ENCODE measurements at regions not wholly inside any gene's neighbourhood (a gene's known extent, or its start where the extent isn't known, plus 50 kb on each side); places are given as distances from the start of the nearest gene placed in this dataset.

- no peaks in the 10 kb centered on the region for H3K9me2 ChIP-seq (replicated peaks; ENCODE audit: insufficient read depth)
- H3K4me2 ChIP-seq, result no peak overlapping the region
- H3K4me1 ChIP-seq (ENCODE audit: insufficient read depth), result no peaks in the 10 kb centered on the region
- no peaks in the 10 kb centered on the region for H4K20me1 ChIP-seq (ENCODE audit: insufficient read depth, poor library complexity, severe bottlenecking)
- DNase-seq (ENCODE audit: low spot score), result no peak
- no peak overlapping the region for H3K27ac ChIP-seq
- 65% methylated on average over 2 of the region's 2 CpGs for WGBS (ENCODE audit: low lambda C conversion rate, missing lambda C conversion rate)
- H3K27me3 ChIP-seq, result no peaks in the 10 kb centered on the region
- no peaks in the 10 kb centered on the region for H3K79me2 ChIP-seq
- no peak overlapping the region for H2AFZ ChIP-seq
- no peaks in the 10 kb centered on the region for H3K9me3 ChIP-seq (ENCODE audit: low read depth)
- H3K4me3 ChIP-seq, result no peak overlapping the region
- no peaks in the 10 kb centered on the region for H3K36me3 ChIP-seq (replicated peaks; ENCODE audit: insufficient read depth, low read depth)
- TF ChIP-seq CTCF (IDR thresholded peaks at IDR 0.05; ENCODE audit: poor library complexity) (no peak), EZH2phosphoT487 (IDR thresholded peaks at IDR 0.05; ENCODE audit: low read depth, severe bottlenecking, unreplicated experiment) (no peak), EZH2 (IDR thresholded peaks at IDR 0.05; ENCODE audit: borderline replicate concordance) (no peak)
Measured at GRCh38 chr4:132763465-132763864, 385.6 kb upstream of the PCDH10 start.

GRCh38 chr4:132767901-132768300 is 381.2 kb upstream of the PCDH10 start:
- H3K79me2 ChIP-seq, result no peaks in the 10 kb centered on the region
- H4K20me1 ChIP-seq (ENCODE audit: insufficient read depth, poor library complexity, severe bottlenecking), result no peaks in the 10 kb centered on the region
- H3K27me3 ChIP-seq, result no peaks in the 10 kb centered on the region
- H3K9me3 ChIP-seq (ENCODE audit: low read depth), result no peaks in the 10 kb centered on the region
- no peak overlapping the region for H3K4me3 ChIP-seq
- H2AFZ ChIP-seq, result no peak overlapping the region
- no peaks in the 10 kb centered on the region for H3K9me2 ChIP-seq (replicated peaks; ENCODE audit: insufficient read depth)
- H3K27ac ChIP-seq, result no peak overlapping the region
- WGBS (ENCODE audit: low lambda C conversion rate, missing lambda C conversion rate), result 80% methylated on average over 1 of the region's 1 CpG
- DNase-seq (ENCODE audit: low spot score), result no peak
- no peaks in the 10 kb centered on the region for H3K4me1 ChIP-seq (ENCODE audit: insufficient read depth)
- no peak for TF ChIP-seq EZH2phosphoT487 (IDR thresholded peaks at IDR 0.05; ENCODE audit: low read depth, severe bottlenecking, unreplicated experiment)
- no peak for TF ChIP-seq EZH2 (IDR thresholded peaks at IDR 0.05; ENCODE audit: borderline replicate concordance)
- no peak for TF ChIP-seq CTCF (IDR thresholded peaks at IDR 0.05; ENCODE audit: poor library complexity)
- no peaks in the 10 kb centered on the region for H3K36me3 ChIP-seq (replicated peaks; ENCODE audit: insufficient read depth, low read depth)
- H3K4me2 ChIP-seq, result no peak overlapping the region

- H3K27me3 ChIP-seq, result no peaks in the 10 kb centered on the region
- 49% methylated on average over 2 of the region's 2 CpGs for WGBS (ENCODE audit: low lambda C conversion rate, missing lambda C conversion rate)
- no peaks in the 10 kb centered on the region for H3K9me3 ChIP-seq (ENCODE audit: low read depth)
- H3K4me1 ChIP-seq (ENCODE audit: insufficient read depth), result no peaks in the 10 kb centered on the region
- no peaks in the 10 kb centered on the region for H4K20me1 ChIP-seq (ENCODE audit: insufficient read depth, poor library complexity, severe bottlenecking)
- H3K36me3 ChIP-seq (replicated peaks; ENCODE audit: insufficient read depth, low read depth), result no peaks in the 10 kb centered on the region
- peak; percentile 13 for DNase-seq (ENCODE audit: low spot score)
- H3K79me2 ChIP-seq, result no peaks in the 10 kb centered on the region
- H3K4me2 ChIP-seq, result no peak overlapping the region
- H3K4me3 ChIP-seq, result no peak overlapping the region
- H3K9me2 ChIP-seq (replicated peaks; ENCODE audit: insufficient read depth), result no peaks in the 10 kb centered on the region
- H3K27ac ChIP-seq, result no peak overlapping the region
- no peak overlapping the region for H2AFZ ChIP-seq
- TF ChIP-seq EZH2 (IDR thresholded peaks at IDR 0.05; ENCODE audit: borderline replicate concordance) (no peak), CTCF (IDR thresholded peaks at IDR 0.05; ENCODE audit: poor library complexity) (no peak), EZH2phosphoT487 (IDR thresholded peaks at IDR 0.05; ENCODE audit: low read depth, severe bottlenecking, unreplicated experiment) (no peak)
Measured at GRCh38 chr4:132770776-132771175, 378.3 kb upstream of the PCDH10 start.

GRCh38 chr4:132792310-132792709 is 356.8 kb upstream of the PCDH10 start:
- H4K20me1 ChIP-seq (ENCODE audit: insufficient read depth, poor library complexity, severe bottlenecking), result no peaks in the 10 kb centered on the region
- no peak overlapping the region for H3K4me2 ChIP-seq

More at GRCh38 chr4:132792310-132792709, 356.8 kb upstream of the PCDH10 start:
- Histone ChIP-seq H3K4me3 (no peak overlapping the region), H2AFZ (no peak overlapping the region), H3K27me3 (no peaks in the 10 kb centered on the region), H3K79me2 (no peaks in the 10 kb centered on the region), H3K9me3 (ENCODE audit: low read depth) (no peaks in the 10 kb centered on the region), H3K27ac (no peak overlapping the region), H3K4me1 (ENCODE audit: insufficient read depth) (no peaks in the 10 kb centered on the region), H3K9me2 (replicated peaks; ENCODE audit: insufficient read depth) (no peaks in the 10 kb centered on the region), H3K36me3 (replicated peaks; ENCODE audit: insufficient read depth, low read depth) (no peaks in the 10 kb centered on the region)
- TF ChIP-seq EZH2 (IDR thresholded peaks at IDR 0.05; ENCODE audit: borderline replicate concordance), result no peak
- no peak for TF ChIP-seq EZH2phosphoT487 (IDR thresholded peaks at IDR 0.05; ENCODE audit: low read depth, severe bottlenecking, unreplicated experiment)
- no peak for TF ChIP-seq CTCF (IDR thresholded peaks at IDR 0.05; ENCODE audit: poor library complexity)
- no peak for DNase-seq (ENCODE audit: low spot score)
